ENCODE measurements at regions not wholly inside any gene's neighbourhood (a gene's known extent, or its start where the extent isn't known, plus 50 kb on each side); places are given as distances from the start of the nearest gene placed in this dataset.

GRCh38 chr4:29142708-29143107 is 1577.5 kb upstream of the PCDH7 start:
- no peak for TF ChIP-seq CTCF (IDR thresholded peaks at IDR 0.05)

GRCh38 chr4:29151584-29151983 is 1568.6 kb upstream of the PCDH7 start:
- no peak for TF ChIP-seq CTCF (IDR thresholded peaks at IDR 0.05)

- no peak for TF ChIP-seq CTCF (IDR thresholded peaks at IDR 0.05)
Observed at GRCh38 chr4:29153642-29154041, 1566.5 kb upstream of the PCDH7 start.

GRCh38 chr4:29175291-29175690 is 1544.9 kb upstream of the PCDH7 start:
- no peak for TF ChIP-seq CTCF (IDR thresholded peaks at IDR 0.05)

DNA sequence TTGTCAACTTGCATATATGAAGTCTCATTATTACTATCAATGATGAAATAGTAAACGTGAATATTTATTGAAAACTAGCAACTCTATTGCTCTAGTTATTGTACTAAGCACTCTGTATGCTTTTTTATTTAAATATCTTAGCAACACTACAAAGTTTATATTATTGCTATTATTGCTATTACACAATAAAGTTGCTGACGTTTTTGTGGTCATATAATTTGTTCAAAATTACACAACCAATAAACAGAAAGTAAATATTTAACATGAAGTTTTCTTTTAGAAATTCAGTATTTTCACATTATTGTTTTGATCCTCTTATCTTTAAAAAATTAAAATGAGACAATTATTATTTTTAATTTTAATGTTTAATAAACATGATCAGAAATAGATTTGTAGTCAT is 1521.1 kb upstream of the PCDH7 start:
- TF ChIP-seq CTCF (IDR thresholded peaks at IDR 0.05): no peak

DNA sequence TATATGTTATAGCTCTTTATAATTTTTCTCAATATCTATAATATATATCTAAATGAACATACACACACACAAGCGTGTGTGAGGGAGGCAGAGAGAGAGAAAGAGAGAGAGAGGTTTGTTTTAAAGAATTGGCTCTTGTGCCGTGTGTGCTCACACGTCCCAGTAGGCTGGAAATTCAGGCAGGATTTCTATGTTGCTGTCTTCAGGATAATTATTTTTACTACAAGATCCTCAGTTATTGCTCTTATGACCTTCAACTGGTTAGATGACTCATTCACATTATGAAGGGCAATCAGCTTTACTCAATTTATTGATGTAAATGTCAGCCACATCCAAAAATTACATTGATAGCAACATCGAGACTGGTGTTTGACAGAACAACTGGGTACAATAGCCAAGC is 1520.7 kb upstream of the PCDH7 start:
- no peak for TF ChIP-seq CTCF (IDR thresholded peaks at IDR 0.05)

DNA sequence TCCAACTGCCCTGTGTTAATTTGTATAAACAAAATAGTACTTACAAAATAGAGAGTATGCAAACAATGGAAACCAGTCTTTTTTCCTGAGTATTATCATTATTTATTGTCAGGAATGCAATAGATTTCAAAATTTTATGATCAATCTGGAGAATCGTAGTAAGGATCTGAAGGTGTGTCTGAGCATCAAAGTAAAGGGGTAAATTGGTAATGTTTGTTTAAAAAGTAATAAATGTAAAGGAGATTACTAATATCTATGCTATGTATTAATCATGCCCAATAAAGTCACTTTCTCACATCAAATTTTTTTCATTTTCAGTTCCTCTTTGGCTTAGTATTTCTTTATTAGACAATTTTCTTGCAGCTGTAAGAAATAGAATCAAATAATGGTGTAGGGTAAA is 1507.1 kb upstream of the PCDH7 start:
- no peak for TF ChIP-seq CTCF (IDR thresholded peaks at IDR 0.05)

DNA sequence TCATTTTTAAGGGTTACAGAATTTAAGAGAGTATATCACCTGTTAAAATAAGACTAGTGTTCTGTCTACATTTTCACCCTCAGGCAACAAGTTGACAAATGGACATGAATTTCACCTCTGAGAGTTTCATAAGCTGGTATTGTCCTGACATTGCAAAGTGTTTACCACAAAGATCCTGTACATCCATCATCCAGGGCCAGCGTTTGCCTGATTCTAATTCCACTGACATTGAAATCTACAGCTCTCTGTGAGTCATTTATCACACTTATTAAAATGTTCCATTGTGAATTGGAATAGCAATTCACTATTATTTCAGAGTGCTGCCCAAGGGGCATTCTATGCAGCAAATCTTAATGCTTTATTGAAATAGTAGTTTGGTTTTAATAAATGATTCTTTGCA is 1499.4 kb upstream of the PCDH7 start:
- TF ChIP-seq CTCF (IDR thresholded peaks at IDR 0.05): no peak
